GM12892 (cell line): ENCODE measurements at regions not wholly inside any gene's neighbourhood (a gene's known extent, or its start where the extent isn't known, plus 50 kb on each side); places are given as distances from the start of the nearest gene placed in this dataset.

ENCODE experiments used
- POLR2A ChIP-seq: IDR thresholded peaks from 2 replicates; pipeline ENCODE4 v1.6.1; 2011; ENCODE audit warnings: low read depth, low read length, control low read depth
- POLR2AphosphoS5 ChIP-seq: IDR thresholded peaks from 2 replicates; pipeline ENCODE4 v1.6.1; 2011; ENCODE audit warnings: low read depth, low read length, control low read depth
- TAF1 ChIP-seq: IDR thresholded peaks from 2 replicates; pipeline ENCODE4 v1.6.1; 2011; ENCODE audit warnings: low read depth, mild to moderate bottlenecking, control low read depth, low read length, borderline replicate concordance

DNA sequence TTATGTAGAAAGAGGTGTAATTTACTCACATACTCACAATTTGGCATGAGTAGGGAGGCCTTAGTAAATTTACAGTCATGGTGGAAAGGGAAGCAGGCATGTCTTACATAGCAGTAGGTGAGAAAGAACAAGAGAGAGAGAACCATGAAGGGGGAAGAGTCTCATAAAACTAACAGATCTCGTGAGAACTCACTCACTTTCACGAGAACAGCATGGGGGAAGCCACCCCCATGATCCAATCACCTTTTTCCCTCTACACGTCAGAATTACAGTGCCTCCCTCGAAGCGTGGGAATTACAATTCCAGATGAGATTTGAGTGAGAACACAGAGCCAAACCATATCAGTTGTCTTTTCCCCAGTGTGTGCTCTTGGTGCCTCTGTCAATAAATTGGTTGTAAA, 855.3 kb downstream of the TBL1XR1 start:
- TF ChIP-seq POLR2A = no peak
- TF ChIP-seq POLR2AphosphoS5 = no peak
- TF ChIP-seq TAF1 = no peak
